GM10266 (cell line): ENCODE measurements at regions not wholly inside any gene's neighbourhood (a gene's known extent, or its start where the extent isn't known, plus 50 kb on each side); places are given as distances from the start of the nearest gene placed in this dataset.

ENCODE experiments used
- DNase-seq: peaks from one replicate; pipeline ENCODE4 v3.0.0; 2012; ENCODE audit errors: extremely low spot score
- CTCF ChIP-seq: IDR thresholded peaks from 2 replicates; pipeline ENCODE4 v1.5.1; 2012; ENCODE audit warnings: mild to moderate bottlenecking, low read depth; ENCODE audit not compliant: control insufficient read depth, insufficient read depth; ENCODE audit errors: missing control alignments

GRCh38 chr2:120600786-120601185 lies 134.9 kb upstream of the GLI2 start:
- no peak for TF ChIP-seq CTCF
- DNase-seq = no peak

GRCh38 chr2:120601566-120601965 lies 134.1 kb upstream of the GLI2 start:
- TF ChIP-seq CTCF = no peak

GRCh38 chr2:120602251-120602650 lies 133.4 kb upstream of the GLI2 start:
- TF ChIP-seq CTCF = no peak
- no peak for DNase-seq

More at GRCh38 chr2:120601566-120601965, 134.1 kb upstream of the GLI2 start:
- DNase-seq = no peak

- no peak for DNase-seq
- no peak for TF ChIP-seq CTCF
Measured at GRCh38 chr2:120604767-120605166, 130.9 kb upstream of the GLI2 start.

- no peak for DNase-seq
- TF ChIP-seq CTCF = no peak
Measured at GRCh38 chr2:120605231-120605935, 130.3 kb upstream of the GLI2 start.

GRCh38 chr2:120606280-120606679 lies 129.4 kb upstream of the GLI2 start:
- no peak for DNase-seq
- TF ChIP-seq CTCF = no peak

GRCh38 chr2:120606931-120607330 lies 128.7 kb upstream of the GLI2 start:
- DNase-seq = no peak
- no peak for TF ChIP-seq CTCF
